CD4-positive, alpha-beta T cell treated with Interleukin-2 at 100 ng/mL for 4 hours (primary cell): ENCODE measurements at regions not wholly inside any gene's neighbourhood (a gene's known extent, or its start where the extent isn't known, plus 50 kb on each side); places are given as distances from the start of the nearest gene placed in this dataset.

Source experiments
- DNase-seq: peaks from one replicate; pipeline ENCODE4 v3.0.0-alpha.2; 2020; ENCODE audit warnings: low spot score

GRCh38 chr21:41076064-41076463, 91.9 kb upstream of the BACE2 start:
- DNase-seq, result no peak

GRCh38 chr21:41079159-41079558, 88.8 kb upstream of the BACE2 start:
- no peak for DNase-seq

GRCh38 chr21:41080485-41081121, 87.4 kb upstream of the BACE2 start:
- DNase-seq, result no peak

GRCh38 chr21:41086569-41086968, 81.4 kb upstream of the BACE2 start:
- DNase-seq, result no peak

GRCh38 chr21:41090981-41091380, 77.0 kb upstream of the BACE2 start:
- DNase-seq, result no peak

- DNase-seq, result no peak
These were observed 76.3 kb upstream of the BACE2 start for GRCh38 chr21:41091616-41092015.

GRCh38 chr21:41092312-41092711, 75.6 kb upstream of the BACE2 start:
- DNase-seq, result no peak

- DNase-seq, result no peak
These were observed 72.0 kb upstream of the BACE2 start for GRCh38 chr21:41095983-41096382.

GRCh38 chr21:41098076-41098475, 69.9 kb upstream of the BACE2 start:
- no peak for DNase-seq

- no peak for DNase-seq
These were observed 69.4 kb upstream of the BACE2 start for GRCh38 chr21:41098481-41099042.

GRCh38 chr21:41100826-41101550, 67.0 kb upstream of the BACE2 start:
- DNase-seq, result no peak

- no peak for DNase-seq
These were observed 65.7 kb upstream of the BACE2 start for GRCh38 chr21:41102281-41102680.

GRCh38 chr21:41107602-41108001, 60.4 kb upstream of the BACE2 start:
- no peak for DNase-seq

GRCh38 chr21:41108668-41109585, 59.0 kb upstream of the BACE2 start:
- no peak for DNase-seq

- no peak for DNase-seq
These were observed 57.8 kb upstream of the BACE2 start for GRCh38 chr21:41110161-41110560.

GRCh38 chr21:41110664-41111063, 57.3 kb upstream of the BACE2 start:
- no peak for DNase-seq

GRCh38 chr21:41111681-41112080, 56.3 kb upstream of the BACE2 start:
- DNase-seq, result no peak

GRCh38 chr21:41112740-41113692, 54.9 kb upstream of the BACE2 start:
- DNase-seq, result no peak

- no peak for DNase-seq
These were observed 52.1 kb upstream of the BACE2 start for GRCh38 chr21:41115851-41116250.
